KBM-7 (cell line): ENCODE measurements at regions not wholly inside any gene's neighbourhood (a gene's known extent, or its start where the extent isn't known, plus 50 kb on each side); places are given as distances from the start of the nearest gene placed in this dataset.

Experiments used
- DNase-seq: peaks from one replicate; pipeline ENCODE4 v3.0.0-alpha.2; 2015
- in situ Hi-C: fragments of 300-500 bp; cut with MboI; formaldehyde crosslinking; loops from 2 replicates; pipeline ENCODE4 v1.14.3; 2020; ENCODE audit warnings: low sequenced_read_pairs, low pct_unique_long_range_greater_than_20kb, mixed read lengths

- in situ Hi-C loops, result no loop called here
Observed at GRCh38 chr7:115722302-115722977, 308.1 kb downstream of the TFEC start.

GRCh38 chr7:115721293-115722217, 309.0 kb downstream of the TFEC start:
- no peak for DNase-seq
- in situ Hi-C loops, result no loop called here

More at GRCh38 chr7:115722302-115722977, 308.1 kb downstream of the TFEC start:
- DNase-seq, result no peak

- DNase-seq, result no peak
- in situ Hi-C loops, result no loop called here
Observed at GRCh38 chr7:115719963-115720362, 310.6 kb downstream of the TFEC start.

GRCh38 chr7:115709664-115710063, 320.9 kb downstream of the TFEC start:
- in situ Hi-C loops, result no loop called here
- no peak for DNase-seq

GRCh38 chr7:115708013-115708341, 322.6 kb downstream of the TFEC start:
- no peak for DNase-seq
- in situ Hi-C loops, result no loop called here

- in situ Hi-C loops, result no loop called here
- DNase-seq, result peak; percentile 31
Observed at GRCh38 chr7:115707258-115708012, 323.1 kb downstream of the TFEC start.

GRCh38 chr7:115704884-115705283, 325.7 kb downstream of the TFEC start:
- in situ Hi-C loops, result no loop called here
- no peak for DNase-seq

- in situ Hi-C loops, result no loop called here
- DNase-seq, result no peak
Observed at GRCh38 chr7:115701141-115701540, 329.4 kb downstream of the TFEC start.

GRCh38 chr7:115694424-115694823, 336.1 kb downstream of the TFEC start:
- no peak for DNase-seq
- in situ Hi-C loops, result no loop called here

- DNase-seq, result peak; percentile 85
- in situ Hi-C loops, result no loop called here
Observed at GRCh38 chr7:115693779-115694178, 336.8 kb downstream of the TFEC start.

GRCh38 chr7:115689941-115690340, 340.6 kb downstream of the TFEC start:
- no peak for DNase-seq
- in situ Hi-C loops, result no loop called here

- DNase-seq, result no peak
- in situ Hi-C loops, result no loop called here
Observed at GRCh38 chr7:115683093-115683492, 347.5 kb downstream of the TFEC start.

- DNase-seq, result no peak
Observed at GRCh38 chr7:115682507-115682906, 348.1 kb downstream of the TFEC start.

GRCh38 chr7:115680921-115681320, 349.6 kb downstream of the TFEC start:
- in situ Hi-C loops, result no loop called here
- no peak for DNase-seq

More at GRCh38 chr7:115682507-115682906, 348.1 kb downstream of the TFEC start:
- in situ Hi-C loops, result no loop called here

GRCh38 chr7:115679976-115680375, 350.6 kb downstream of the TFEC start:
- DNase-seq, result peak; percentile 43
- in situ Hi-C loops, result no loop called here

- DNase-seq, result no peak
- in situ Hi-C loops, result no loop called here
Observed at GRCh38 chr7:115679423-115679822, 351.1 kb downstream of the TFEC start.

GRCh38 chr7:115678086-115678982, 352.2 kb downstream of the TFEC start:
- no peak for DNase-seq
- in situ Hi-C loops, result no loop called here

GRCh38 chr7:115676707-115677106, 353.9 kb downstream of the TFEC start:
- DNase-seq, result no peak
- in situ Hi-C loops, result no loop called here

GRCh38 chr7:115676080-115676479, 354.5 kb downstream of the TFEC start:
- no peak for DNase-seq
- in situ Hi-C loops, result no loop called here
